Prostate gland (tissue), 2 donors: ENCODE measurements at regions not wholly inside any gene's neighbourhood (a gene's known extent, or its start where the extent isn't known, plus 50 kb on each side); places are given as distances from the start of the nearest gene placed in this dataset.

Experiments used
- DNase-seq: peaks from one replicate; pipeline ENCODE4 v3.0.0-alpha.2; 2019; ENCODE audit warnings: low spot score
- H3K27ac ChIP-seq, 2 donors: fragments of 200-600 bp; sonication (generic); 2 replicates each; pipeline ENCODE4 v1.5.1; 2017 to 2019
- H3K27me3 ChIP-seq: fragments of 200-600 bp; sonication (generic); replicated peaks from 2 replicates; pipeline ENCODE4 v1.5.1; 2019; ENCODE audit not compliant: insufficient read depth
- H3K36me3 ChIP-seq, 2 donors: fragments of 200-600 bp; sonication (generic); 1 replicate in 1 of 2; 2 replicates in 1 of 2; pipeline versions ENCODE4 v1.5.1 to v1.8.1; 2017 to 2019
- H3K4me1 ChIP-seq: fragments of 200-600 bp; sonication (generic); replicated peaks from 2 replicates; pipeline ENCODE4 v1.5.1; 2019
- H3K4me3 ChIP-seq, 2 donors: fragments of 200-600 bp; sonication (generic); 2 replicates each; pipeline ENCODE4 v1.5.1; 2017 to 2019
- H3K9me3 ChIP-seq: fragments of 200-600 bp; sonication (generic); 2 replicates; pipeline ENCODE4 v1.5.1; 2017
- POLR2A ChIP-seq: fragments of 450-650 bp; IDR thresholded peaks from one replicate; pipeline ENCODE4 v1.6.1; 2016; ENCODE audit warnings: antibody characterized with exemption, mild to moderate bottlenecking
- POLR2AphosphoS5 ChIP-seq: sonication (generic); formaldehyde crosslinking; IDR thresholded peaks from one replicate; pipeline ENCODE4 v1.6.1; 2017; ENCODE audit warnings: antibody characterized with exemption
- WGBS: methylation state at CpG from one replicate; pipeline ENCODE4 v1.1.5; 2018; 5-methylcytosine and 5-hydroxymethylcytosine counted together
- intact Hi-C: fragments of 100-400 bp; cut with DNase I; formaldehyde crosslinking; loops from one replicate; pipeline ENCODE4 v1.14.2; 2022
- TF ChIP-seq, protein P1 (sequence below), 4 experiments: fragments of 200-600 bp in 2 of 4; fragments of 450-650 bp in 2 of 4; sonication (generic) in 2 of 4; IDR thresholded peaks; 1 replicate in 3 of 4; 2 replicates in 1 of 4; pipeline ENCODE4 v1.5.1; 2016 to 2019; ENCODE audit warnings: antibody characterized with exemption in 4 of 4, mild to moderate bottlenecking in 2 of 4, moderate library complexity in 2 of 4

GRCh38 chr12:58087423-58088127 lies 146.2 kb downstream of the ATP23 start:
- Histone ChIP-seq H3K4me1 (no peaks in the 10 kb centered on the region), H3K27ac (no peak overlapping the region), H3K27me3 (no peaks in the 10 kb centered on the region), H3K36me3 (no peaks in the 10 kb centered on the region), H3K9me3 (no peaks in the 10 kb centered on the region), H3K4me3 (no peak overlapping the region)
- TF ChIP-seq POLR2A (no peak), POLR2AphosphoS5 (no peak)
- TF ChIP-seq, protein P1, sequence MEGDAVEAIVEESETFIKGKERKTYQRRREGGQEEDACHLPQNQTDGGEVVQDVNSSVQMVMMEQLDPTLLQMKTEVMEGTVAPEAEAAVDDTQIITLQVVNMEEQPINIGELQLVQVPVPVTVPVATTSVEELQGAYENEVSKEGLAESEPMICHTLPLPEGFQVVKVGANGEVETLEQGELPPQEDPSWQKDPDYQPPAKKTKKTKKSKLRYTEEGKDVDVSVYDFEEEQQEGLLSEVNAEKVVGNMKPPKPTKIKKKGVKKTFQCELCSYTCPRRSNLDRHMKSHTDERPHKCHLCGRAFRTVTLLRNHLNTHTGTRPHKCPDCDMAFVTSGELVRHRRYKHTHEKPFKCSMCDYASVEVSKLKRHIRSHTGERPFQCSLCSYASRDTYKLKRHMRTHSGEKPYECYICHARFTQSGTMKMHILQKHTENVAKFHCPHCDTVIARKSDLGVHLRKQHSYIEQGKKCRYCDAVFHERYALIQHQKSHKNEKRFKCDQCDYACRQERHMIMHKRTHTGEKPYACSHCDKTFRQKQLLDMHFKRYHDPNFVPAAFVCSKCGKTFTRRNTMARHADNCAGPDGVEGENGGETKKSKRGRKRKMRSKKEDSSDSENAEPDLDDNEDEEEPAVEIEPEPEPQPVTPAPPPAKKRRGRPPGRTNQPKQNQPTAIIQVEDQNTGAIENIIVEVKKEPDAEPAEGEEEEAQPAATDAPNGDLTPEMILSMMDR (IDR thresholded peaks at IDR 0.05), result no peak
- intact Hi-C loops, result no loop called here
- 75% methylated on average over 11 of the region's 11 CpGs for WGBS
- no peak for DNase-seq

DNA sequence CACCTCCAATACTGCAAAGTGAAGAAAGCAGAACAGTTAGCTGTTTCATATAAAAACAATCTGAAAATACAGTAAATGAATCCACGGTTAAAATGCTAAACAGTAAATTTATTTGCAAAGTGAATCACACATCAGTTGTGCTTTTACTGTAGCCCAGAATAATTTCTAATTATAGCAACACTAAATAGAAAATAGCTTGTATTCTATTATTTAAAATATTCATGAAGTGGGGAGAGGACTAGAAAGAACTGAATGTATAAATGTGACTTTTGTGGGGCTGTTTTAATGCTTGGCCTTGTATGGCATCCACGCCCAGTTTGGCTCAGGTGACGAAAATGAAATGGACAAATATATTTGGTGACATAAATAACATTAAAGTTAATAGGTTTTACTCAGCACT lies 148.2 kb downstream of the ATP23 start:
- no peak overlapping the region for H3K4me3 ChIP-seq
- TF ChIP-seq POLR2AphosphoS5, result no peak
- TF ChIP-seq POLR2A, result no peak
- TF ChIP-seq, protein P1 (IDR thresholded peaks at IDR 0.05), result no peak
- no peaks in the 10 kb centered on the region for H3K9me3 ChIP-seq
- WGBS, result 37% methylated on average over 3 of the region's 3 CpGs
- no peaks in the 10 kb centered on the region for H3K27me3 ChIP-seq
- H3K36me3 ChIP-seq, result no peaks in the 10 kb centered on the region
- intact Hi-C loops, result no loop called here
- H3K4me1 ChIP-seq, result no peaks in the 10 kb centered on the region
- DNase-seq, result no peak
- no peak overlapping the region for H3K27ac ChIP-seq

DNA sequence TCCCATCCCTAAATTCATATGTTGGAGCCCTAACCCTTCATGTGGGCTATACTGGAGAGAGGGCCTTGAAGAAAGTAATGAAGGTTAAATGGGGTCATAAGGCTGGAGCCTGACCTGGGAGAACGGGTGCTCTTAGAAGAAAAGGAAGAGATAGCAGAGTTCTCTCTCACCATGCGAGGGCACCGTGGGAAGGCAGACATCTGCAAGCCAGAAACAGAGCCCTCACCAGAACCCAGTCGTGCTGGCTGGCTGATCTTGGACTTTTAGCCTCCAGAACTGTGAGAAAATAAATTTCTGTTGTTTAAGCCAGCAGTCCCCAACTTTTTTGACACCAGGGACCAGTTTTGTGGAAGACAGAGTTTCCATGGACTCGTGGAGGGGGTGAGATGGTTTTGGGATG lies 149.3 kb downstream of the ATP23 start:
- Histone ChIP-seq H3K36me3 (no peaks in the 10 kb centered on the region), H3K9me3 (no peaks in the 10 kb centered on the region), H3K27me3 (no peaks in the 10 kb centered on the region), H3K4me1 (no peaks in the 10 kb centered on the region), H3K4me3 (no peak overlapping the region), H3K27ac (no peak overlapping the region)
- TF ChIP-seq POLR2AphosphoS5 (no peak), POLR2A (no peak)
- TF ChIP-seq, protein P1 (IDR thresholded peaks at IDR 0.05), result no peak
- WGBS, result 86% methylated on average over 5 of the region's 5 CpGs
- intact Hi-C loops, result no loop called here
- no peak for DNase-seq

DNA sequence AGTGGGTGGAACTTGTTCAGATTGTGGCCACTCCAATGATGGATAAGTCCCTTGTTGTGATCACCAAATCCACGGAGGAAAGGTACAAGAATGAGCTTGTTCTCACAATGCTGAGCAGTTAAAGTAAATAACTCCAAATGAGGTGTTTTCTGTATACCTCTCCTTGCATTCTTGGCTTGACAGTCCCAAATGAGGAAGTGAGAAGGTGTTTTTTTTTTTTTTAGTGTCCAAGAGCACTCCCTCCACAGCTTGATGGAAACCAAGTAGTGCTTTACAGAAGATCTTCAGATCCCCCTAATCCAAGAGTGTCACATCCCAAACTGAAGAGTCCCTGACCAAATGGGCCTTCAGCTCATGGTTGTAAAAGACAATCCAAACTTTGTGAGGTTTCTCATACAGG lies 153.6 kb downstream of the ATP23 start:
- DNase-seq, result no peak
- no peaks in the 10 kb centered on the region for H3K9me3 ChIP-seq
- intact Hi-C loops, result no loop called here
- TF ChIP-seq POLR2AphosphoS5 (no peak), POLR2A (no peak)
- TF ChIP-seq, protein P1 (IDR thresholded peaks at IDR 0.05), result no peak
- WGBS, result 52% methylated on average over 1 of the region's 1 CpG
- no peak overlapping the region for H3K27ac ChIP-seq
- H3K36me3 ChIP-seq, result no peaks in the 10 kb centered on the region
- no peaks in the 10 kb centered on the region for H3K4me1 ChIP-seq
- no peaks in the 10 kb centered on the region for H3K27me3 ChIP-seq
- no peak overlapping the region for H3K4me3 ChIP-seq

DNA sequence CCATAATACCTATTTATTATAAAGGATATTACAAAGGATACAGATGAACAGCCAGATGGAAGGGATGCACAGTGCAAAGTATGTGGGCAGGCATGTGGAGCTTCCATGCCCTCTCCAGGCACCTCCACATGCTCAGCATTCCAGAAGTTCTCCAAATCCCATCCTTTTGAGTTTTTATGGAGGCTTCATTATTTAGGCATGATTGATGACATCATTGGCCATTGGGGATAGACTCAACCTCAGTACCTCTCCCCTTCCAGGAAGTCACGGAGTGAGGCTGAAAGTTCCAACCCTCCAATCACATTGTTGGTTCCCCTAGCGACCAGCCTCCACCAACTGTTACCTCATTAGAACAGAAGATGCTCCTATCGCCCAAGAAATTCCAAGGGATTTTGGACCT lies 156.4 kb downstream of the ATP23 start:
- H3K4me3 ChIP-seq, result no peak overlapping the region
- 83% methylated on average over 3 of the region's 3 CpGs for WGBS
- no peak overlapping the region for H3K27ac ChIP-seq

More for the DNA sequence above, 156.4 kb downstream of the ATP23 start:
- TF ChIP-seq POLR2AphosphoS5 (no peak), POLR2A (no peak)
- TF ChIP-seq, protein P1 (IDR thresholded peaks at IDR 0.05), result no peak
- no peaks in the 10 kb centered on the region for H3K9me3 ChIP-seq
- DNase-seq, result no peak
- H3K27me3 ChIP-seq, result no peaks in the 10 kb centered on the region
- H3K4me1 ChIP-seq, result no peaks in the 10 kb centered on the region
- H3K36me3 ChIP-seq, result no peaks in the 10 kb centered on the region
- intact Hi-C loops, result no loop called here
